OCI-LY1 (cell line): ENCODE measurements at regions not wholly inside any gene's neighbourhood (a gene's known extent, or its start where the extent isn't known, plus 50 kb on each side); places are given as distances from the start of the nearest gene placed in this dataset.

Source experiments
- H2AFZ ChIP-seq: fragments of 200-600 bp; sonication (generic), shearing (Covaris generic); 2 replicates; pipeline ENCODE4 v1.6.0; 2014; ENCODE audit warnings: antibody characterized with exemption, mild to moderate bottlenecking, low read length
- H3F3A ChIP-seq: fragments of 200-600 bp; sonication (generic), shearing (Covaris generic); 2 replicates; pipeline ENCODE4 v1.6.0; 2014; ENCODE audit warnings: mild to moderate bottlenecking, antibody characterized with exemption, low read length, moderate library complexity; ENCODE audit not compliant: insufficient read depth
- H3K27ac ChIP-seq: fragments of 200-600 bp; sonication (generic); 2 replicates; pipeline ENCODE4 v1.5.1; 2014; ENCODE audit warnings: low read length, mixed run types, mild to moderate bottlenecking, low read depth; ENCODE audit not compliant: poor library complexity, severe bottlenecking
- H3K27me3 ChIP-seq: fragments of 200-600 bp; sonication (generic); 2 replicates; pipeline ENCODE4 v1.6.0; 2014; ENCODE audit warnings: antibody characterized with exemption, mild to moderate bottlenecking, low read length, moderate library complexity; ENCODE audit not compliant: insufficient read depth
- H3K36me3 ChIP-seq: fragments of 200-600 bp; sonication (generic); 2 replicates; pipeline ENCODE4 v1.6.1; 2014; ENCODE audit warnings: mild to moderate bottlenecking, antibody characterized with exemption, low read length, moderate library complexity, mixed read lengths; ENCODE audit not compliant: insufficient read depth
- H3K4me1 ChIP-seq: fragments of 200-600 bp; sonication (generic); 2 replicates; pipeline ENCODE4 v1.5.1; 2014; ENCODE audit warnings: mild to moderate bottlenecking, low read length, moderate library complexity; ENCODE audit not compliant: insufficient read depth, severe bottlenecking
- H3K4me2 ChIP-seq: fragments of 200-600 bp; sonication (generic), shearing (Covaris generic); 2 replicates; pipeline ENCODE4 v1.6.1; 2014; ENCODE audit warnings: low read length
- H3K4me3 ChIP-seq: fragments of 200-600 bp; sonication (generic); 2 replicates; pipeline ENCODE4 v1.5.1; 2014; ENCODE audit warnings: low read length, low read depth, mild to moderate bottlenecking, mixed read lengths; ENCODE audit not compliant: poor library complexity, severe bottlenecking
- H3K79me2 ChIP-seq: fragments of 200-600 bp; shearing (Covaris generic); 2 replicates; pipeline ENCODE4 v1.6.1; 2016; ENCODE audit warnings: mixed run types, low read length, mixed read lengths; ENCODE audit not compliant: insufficient read depth
- H3K9ac ChIP-seq: fragments of 200-600 bp; sonication (generic), shearing (Covaris generic); 2 replicates; pipeline ENCODE4 v1.6.1; 2014; ENCODE audit warnings: mild to moderate bottlenecking, low read length, mixed read lengths
- H3K9me2 ChIP-seq: fragments of 200-600 bp; sonication (generic), shearing (Covaris generic); 2 replicates; pipeline ENCODE4 v1.6.1; 2014; ENCODE audit warnings: low read depth, mild to moderate bottlenecking, low read length, mixed read lengths
- H3K9me3 ChIP-seq: fragments of 200-600 bp; shearing (Covaris generic); 2 replicates; pipeline ENCODE4 v1.6.1; 2014; ENCODE audit warnings: low read length, mixed read lengths
- H4K20me1 ChIP-seq: fragments of 200-600 bp; sonication (generic), shearing (Covaris generic); 2 replicates; pipeline ENCODE4 v1.6.0; 2016; ENCODE audit warnings: mild to moderate bottlenecking, low read length; ENCODE audit not compliant: insufficient read depth
- EZH2 ChIP-seq: fragments of 200-600 bp; sonication (generic), shearing (Covaris generic); IDR thresholded peaks from 2 replicates; pipeline ENCODE4 v1.8.0; 2017; ENCODE audit warnings: borderline replicate concordance, mixed run types, mild to moderate bottlenecking, antibody characterized with exemption, low read length, moderate library complexity, mixed read lengths
- TF ChIP-seq, protein P1 (sequence below): fragments of 200-600 bp; sonication (generic), shearing (Covaris generic); IDR thresholded peaks from 2 replicates; pipeline ENCODE4 v1.5.1; 2017; ENCODE audit warnings: mild to moderate bottlenecking, antibody characterized with exemption, low read length, moderate library complexity, mixed read lengths

DNA sequence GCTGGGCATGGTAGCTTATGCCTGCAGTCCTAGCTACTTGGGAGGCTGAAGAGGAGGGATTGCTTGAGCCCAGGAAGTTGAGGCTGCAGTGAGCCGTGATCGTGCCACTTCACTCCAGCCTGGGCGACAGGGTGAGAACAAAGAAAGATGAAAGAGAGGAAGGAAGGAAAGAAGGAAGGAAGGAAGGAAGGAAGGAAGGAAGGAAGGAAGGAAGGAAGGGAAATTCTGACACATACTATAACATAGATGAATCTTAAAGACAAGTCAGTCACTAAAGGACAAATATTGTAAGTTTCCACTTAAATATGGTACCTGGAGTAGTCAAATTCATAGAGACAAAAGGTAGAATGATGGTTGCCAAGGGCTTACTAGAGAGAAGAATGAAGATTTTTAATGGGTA is 108.0 kb upstream of the CACHD1 start:
- H3K4me2 ChIP-seq = no peak overlapping the region
- no peaks in the 10 kb centered on the region for H3K79me2 ChIP-seq
- no peaks in the 10 kb centered on the region for H3F3A ChIP-seq
- no peak overlapping the region for H3K9ac ChIP-seq
- H3K9me3 ChIP-seq = no peaks in the 10 kb centered on the region
- TF ChIP-seq EZH2 = no peak
- TF ChIP-seq, protein P1, sequence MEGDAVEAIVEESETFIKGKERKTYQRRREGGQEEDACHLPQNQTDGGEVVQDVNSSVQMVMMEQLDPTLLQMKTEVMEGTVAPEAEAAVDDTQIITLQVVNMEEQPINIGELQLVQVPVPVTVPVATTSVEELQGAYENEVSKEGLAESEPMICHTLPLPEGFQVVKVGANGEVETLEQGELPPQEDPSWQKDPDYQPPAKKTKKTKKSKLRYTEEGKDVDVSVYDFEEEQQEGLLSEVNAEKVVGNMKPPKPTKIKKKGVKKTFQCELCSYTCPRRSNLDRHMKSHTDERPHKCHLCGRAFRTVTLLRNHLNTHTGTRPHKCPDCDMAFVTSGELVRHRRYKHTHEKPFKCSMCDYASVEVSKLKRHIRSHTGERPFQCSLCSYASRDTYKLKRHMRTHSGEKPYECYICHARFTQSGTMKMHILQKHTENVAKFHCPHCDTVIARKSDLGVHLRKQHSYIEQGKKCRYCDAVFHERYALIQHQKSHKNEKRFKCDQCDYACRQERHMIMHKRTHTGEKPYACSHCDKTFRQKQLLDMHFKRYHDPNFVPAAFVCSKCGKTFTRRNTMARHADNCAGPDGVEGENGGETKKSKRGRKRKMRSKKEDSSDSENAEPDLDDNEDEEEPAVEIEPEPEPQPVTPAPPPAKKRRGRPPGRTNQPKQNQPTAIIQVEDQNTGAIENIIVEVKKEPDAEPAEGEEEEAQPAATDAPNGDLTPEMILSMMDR = no peak
- no peak overlapping the region for H3K4me3 ChIP-seq
- H3K36me3 ChIP-seq = no peaks in the 10 kb centered on the region
- no peaks in the 10 kb centered on the region for H3K9me2 ChIP-seq
- H2AFZ ChIP-seq = no peak overlapping the region
- no peaks in the 10 kb centered on the region for H3K27me3 ChIP-seq
- H3K4me1 ChIP-seq = no peaks in the 10 kb centered on the region
- no peak overlapping the region for H3K27ac ChIP-seq
- H4K20me1 ChIP-seq = no peaks in the 10 kb centered on the region

DNA sequence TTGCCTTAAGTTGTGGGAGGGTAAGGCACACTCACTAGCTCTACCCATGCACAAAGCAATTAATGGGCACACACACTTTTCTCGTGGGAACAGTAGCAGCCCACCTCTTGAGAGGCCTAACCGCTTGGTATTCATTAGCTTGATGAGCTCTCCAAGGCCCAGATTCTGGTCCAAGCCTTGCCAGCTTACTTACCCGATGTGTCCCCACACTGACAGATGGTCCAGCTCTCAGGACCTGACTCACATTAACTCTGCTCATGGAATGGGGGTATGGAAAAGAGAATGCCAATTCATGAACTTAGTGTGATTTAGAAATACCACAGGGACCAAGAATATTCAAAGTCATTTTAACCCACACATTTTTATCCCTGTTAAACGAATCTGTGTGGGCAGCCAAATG is 106.8 kb upstream of the CACHD1 start:
- Histone ChIP-seq H3K4me1 (no peaks in the 10 kb centered on the region), H3K27ac (no peak overlapping the region), H3K27me3 (no peaks in the 10 kb centered on the region), H3K79me2 (no peaks in the 10 kb centered on the region), H3K36me3 (no peaks in the 10 kb centered on the region), H2AFZ (no peak overlapping the region), H3K4me2 (no peak overlapping the region), H3K9me2 (no peaks in the 10 kb centered on the region), H3K9me3 (no peaks in the 10 kb centered on the region), H3K4me3 (no peak overlapping the region), H3K9ac (no peak overlapping the region), H4K20me1 (no peaks in the 10 kb centered on the region), H3F3A (no peaks in the 10 kb centered on the region)
- TF ChIP-seq, protein P1 = no peak
- no peak for TF ChIP-seq EZH2

DNA sequence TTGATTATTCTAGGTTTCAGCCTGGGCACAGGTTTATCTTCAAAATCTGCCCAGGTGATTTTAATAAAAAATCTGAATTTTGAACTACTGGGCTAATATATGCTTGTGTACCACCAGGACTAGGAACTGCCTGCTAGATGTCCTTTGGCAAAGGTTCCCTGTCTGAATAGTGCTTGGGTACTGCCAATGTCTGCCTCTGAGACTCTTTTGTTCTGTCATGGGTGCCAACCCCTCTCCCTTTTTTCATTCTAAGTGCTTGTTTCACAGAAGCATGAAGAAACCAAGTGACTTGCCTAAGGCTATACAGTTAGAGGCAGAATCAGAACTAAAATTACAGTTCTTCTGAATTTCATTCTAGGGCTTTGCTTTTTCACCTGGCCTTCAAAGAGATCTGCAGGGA is 106.3 kb upstream of the CACHD1 start:
- Histone ChIP-seq H3K79me2 (no peaks in the 10 kb centered on the region), H3F3A (no peaks in the 10 kb centered on the region), H2AFZ (no peak overlapping the region), H3K36me3 (no peaks in the 10 kb centered on the region), H3K4me3 (no peak overlapping the region), H4K20me1 (no peaks in the 10 kb centered on the region), H3K4me2 (no peak overlapping the region), H3K4me1 (no peaks in the 10 kb centered on the region), H3K27ac (no peak overlapping the region), H3K9me3 (no peaks in the 10 kb centered on the region), H3K9ac (no peak overlapping the region), H3K27me3 (no peaks in the 10 kb centered on the region), H3K9me2 (no peaks in the 10 kb centered on the region)
- no peak for TF ChIP-seq EZH2
- TF ChIP-seq, protein P1 = no peak
